ENCODE measurements at regions not wholly inside any gene's neighbourhood (a gene's known extent, or its start where the extent isn't known, plus 50 kb on each side); places are given as distances from the start of the nearest gene placed in this dataset.

DNA sequence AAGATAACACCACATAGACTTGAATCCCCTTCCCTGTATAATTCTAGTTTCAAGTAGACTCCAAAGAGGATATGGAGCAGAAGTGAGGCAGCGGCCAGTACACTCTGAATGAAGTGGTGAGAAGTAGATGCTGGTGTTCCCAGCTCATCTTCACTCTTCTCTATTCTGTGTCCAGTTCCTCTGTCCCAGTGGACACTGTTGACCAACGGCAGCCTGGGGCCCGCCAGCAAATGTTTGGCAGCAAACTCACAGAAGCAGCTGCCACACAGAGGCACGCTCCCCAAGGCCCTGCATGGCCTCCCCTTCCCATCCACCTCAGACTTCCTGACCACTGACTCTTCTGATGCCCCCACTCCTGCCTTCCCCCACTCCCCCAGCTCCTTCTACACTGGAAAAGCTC, 358.9 kb upstream of the ID4 start:
- no peak overlapping the region for H3K9ac ChIP-seq (replicated peaks; ENCODE audit: extremely low read depth, insufficient read depth, low read length)
- dilution Hi-C loops (cut with MboI; ENCODE audit: extremely low pct_ligation_motif_present, low sequenced_read_pairs) = no loop called here
- BruUV-seq (replicated peaks) = no TSS peak
- no peaks in the 10 kb centered on the region for H4K20me1 ChIP-seq (replicated peaks; ENCODE audit: control insufficient read depth, extremely low read depth, insufficient read depth, low read length)
- H3K27ac ChIP-seq (ENCODE audit: insufficient read depth, low read depth, low read length) = no peak overlapping the region
- ChIA-PET POLR2A (interaction anchor here (0.6 kb wide), 1 partner anchor 434 kb away, joined by 4 read pairs; no protein-coding TSS in a partner anchor), CTCF (no interaction called here)
- no peak overlapping the region for H3K4me2 ChIP-seq (ENCODE audit: insufficient read depth, low read length)
- TF ChIP-seq MYC (IDR thresholded peaks at IDR 0.05; ENCODE audit: low read depth, low read length) = no peak
- TF ChIP-seq FOS (IDR thresholded peaks at IDR 0.05; ENCODE audit: borderline replicate concordance, insufficient read depth, low read length) = no peak
- no peak for TF ChIP-seq EZH2 (IDR thresholded peaks at IDR 0.05; ENCODE audit: borderline replicate concordance, low read depth, low read length, severe bottlenecking)
- TF ChIP-seq JUN (IDR thresholded peaks at IDR 0.05; ENCODE audit: borderline replicate concordance, insufficient read depth, insufficient read length, low read depth) = no peak
- TF ChIP-seq, protein P1, sequence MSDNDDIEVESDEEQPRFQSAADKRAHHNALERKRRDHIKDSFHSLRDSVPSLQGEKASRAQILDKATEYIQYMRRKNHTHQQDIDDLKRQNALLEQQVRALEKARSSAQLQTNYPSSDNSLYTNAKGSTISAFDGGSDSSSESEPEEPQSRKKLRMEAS (IDR thresholded peaks at IDR 0.05; ENCODE audit: insufficient read depth, insufficient read length) = no peak
- TF ChIP-seq, protein P2, sequence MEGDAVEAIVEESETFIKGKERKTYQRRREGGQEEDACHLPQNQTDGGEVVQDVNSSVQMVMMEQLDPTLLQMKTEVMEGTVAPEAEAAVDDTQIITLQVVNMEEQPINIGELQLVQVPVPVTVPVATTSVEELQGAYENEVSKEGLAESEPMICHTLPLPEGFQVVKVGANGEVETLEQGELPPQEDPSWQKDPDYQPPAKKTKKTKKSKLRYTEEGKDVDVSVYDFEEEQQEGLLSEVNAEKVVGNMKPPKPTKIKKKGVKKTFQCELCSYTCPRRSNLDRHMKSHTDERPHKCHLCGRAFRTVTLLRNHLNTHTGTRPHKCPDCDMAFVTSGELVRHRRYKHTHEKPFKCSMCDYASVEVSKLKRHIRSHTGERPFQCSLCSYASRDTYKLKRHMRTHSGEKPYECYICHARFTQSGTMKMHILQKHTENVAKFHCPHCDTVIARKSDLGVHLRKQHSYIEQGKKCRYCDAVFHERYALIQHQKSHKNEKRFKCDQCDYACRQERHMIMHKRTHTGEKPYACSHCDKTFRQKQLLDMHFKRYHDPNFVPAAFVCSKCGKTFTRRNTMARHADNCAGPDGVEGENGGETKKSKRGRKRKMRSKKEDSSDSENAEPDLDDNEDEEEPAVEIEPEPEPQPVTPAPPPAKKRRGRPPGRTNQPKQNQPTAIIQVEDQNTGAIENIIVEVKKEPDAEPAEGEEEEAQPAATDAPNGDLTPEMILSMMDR (IDR thresholded peaks at IDR 0.05; ENCODE audit: extremely low read depth in 1 of 2, insufficient read depth in 1 of 2, low read depth in 1 of 2, low read length in 2 of 2) = no peak
- no peak for TF ChIP-seq POLR2AphosphoS5 (IDR thresholded peaks at IDR 0.05; ENCODE audit: insufficient read depth, low read depth, low read length)
- TF ChIP-seq POLR2A (IDR thresholded peaks at IDR 0.05; ENCODE audit: low read depth, low read length) = no peak
- TF ChIP-seq GATA2 (IDR thresholded peaks at IDR 0.05; ENCODE audit: insufficient read depth, insufficient read length, low read depth, low read length) = no peak
- H3K9me1 ChIP-seq (replicated peaks; ENCODE audit: control insufficient read depth, extremely low read depth, insufficient read depth, low read length) = no peaks in the 10 kb centered on the region
- no peak overlapping the region for H3K4me3 ChIP-seq (replicated peaks in 1 of 3; ENCODE audit: insufficient read depth in 1 of 3, low read depth in 1 of 3, low read length in 3 of 3)
- intact Hi-C loops (cut with micrococcal nuclease) = no loop called here
- no peak for FAIRE-seq
- DNase-seq (ENCODE audit: low read depth, low spot score) = no peak
- H3K4me1 ChIP-seq (ENCODE audit: control insufficient read depth, extremely low read depth, insufficient read depth, low read length) = no peaks in the 10 kb centered on the region
- no peak overlapping the region for H2AFZ ChIP-seq (ENCODE audit: low read depth, low read length)
- H3K36me3 ChIP-seq (ENCODE audit: control insufficient read depth in 2 of 2, extremely low read depth in 1 of 2, insufficient read depth in 2 of 2, low read length in 2 of 2) = no peaks in the 10 kb centered on the region
- H3K79me2 ChIP-seq (ENCODE audit: control insufficient read depth, insufficient read depth, low read length) = no peaks in the 10 kb centered on the region
- H3K27me3 ChIP-seq (ENCODE audit: control insufficient read depth in 2 of 2, insufficient read depth in 2 of 2, low read length in 2 of 2) = no peaks in the 10 kb centered on the region
- no peaks in the 10 kb centered on the region for H3K9me3 ChIP-seq (replicated peaks; ENCODE audit: control insufficient read depth, insufficient read depth, low read length)

All from endothelial cell of umbilical vein (primary cell).